IMR-90 (cell line): ENCODE measurements at regions not wholly inside any gene's neighbourhood (a gene's known extent, or its start where the extent isn't known, plus 50 kb on each side); places are given as distances from the start of the nearest gene placed in this dataset.

Source experiments
- ATAC-seq: fragments of 200-7000 bp; cut with Tn5 transposase; 2 replicates; pipeline ENCODE4 v1.9.1; 2020; ENCODE audit warnings: low read depth, mild to moderate bottlenecking, moderate library complexity
- BruUV-seq: library from RNA; stranded (reverse); fragments of 400-500 nt; replicated peaks from 2 replicates; lab custom pipeline; 2021; lab: Mats Ljungman, UMichigan
- CTCF ChIA-PET: fragments of 300-600 bp; formaldehyde crosslinking; extraction: SDS; loops from one replicate; lab custom pipeline; 2021; ENCODE audit warnings: antibody characterized with exemption; lab: Yijun Ruan, JAX
- POLR2A ChIA-PET: fragments of 300-600 bp; sonication (Branson Sonifier 250); formaldehyde crosslinking; loops from one replicate; lab custom pipeline; 2022; ENCODE audit warnings: antibody characterized with exemption; ENCODE audit not compliant: unreplicated experiment; lab: Charles Lee
- DNase-seq: peaks from one replicate; pipeline ENCODE4 v3.0.0; 2013
- H2AFZ ChIP-seq: replicated peaks from 2 replicates; pipeline ENCODE3; 2013; ENCODE audit warnings: low read length, mild to moderate bottlenecking; ENCODE audit not compliant: poor library complexity
- H2AK5ac ChIP-seq: 2 replicates; pipeline ENCODE4 v1.6.1; 2013; ENCODE audit warnings: low read depth, low read length, inconsistent platforms
- H2AK9ac ChIP-seq: replicated peaks from 2 replicates; pipeline ENCODE3; 2013; ENCODE audit warnings: mild to moderate bottlenecking, low read depth, low read length, moderate library complexity; ENCODE audit not compliant: poor library complexity
- H2BK120ac ChIP-seq: 2 replicates; pipeline ENCODE4 v1.6.1; 2013; ENCODE audit warnings: low read depth, low read length, inconsistent platforms
- H2BK15ac ChIP-seq: 3 replicates; pipeline ENCODE4 v1.6.1; 2013; ENCODE audit warnings: low read depth, low read length, inconsistent platforms
- H2BK20ac ChIP-seq: 2 replicates; pipeline ENCODE4 v1.6.1; 2013; ENCODE audit warnings: low read depth, mild to moderate bottlenecking, inconsistent platforms, low read length, moderate library complexity
- H2BK5ac ChIP-seq: 2 replicates; pipeline ENCODE4 v1.6.1; 2013; ENCODE audit warnings: mild to moderate bottlenecking, low read depth, low read length, inconsistent platforms; ENCODE audit not compliant: poor library complexity, severe bottlenecking
- H3K14ac ChIP-seq: replicated peaks from 2 replicates; pipeline ENCODE4 v1.6.1; 2013; ENCODE audit warnings: low read depth, low read length, inconsistent platforms
- H3K18ac ChIP-seq: 2 replicates; pipeline ENCODE4 v1.6.1; 2013; ENCODE audit warnings: low read depth, low read length, control low read depth
- H3K23ac ChIP-seq: 2 replicates; pipeline ENCODE4 v1.6.1; 2013; ENCODE audit warnings: low read depth, low read length, inconsistent platforms
- H3K27ac ChIP-seq: 2 replicates; pipeline ENCODE4 v1.5.1; 2013; ENCODE audit warnings: mild to moderate bottlenecking, control low read depth, low read length; ENCODE audit not compliant: insufficient read depth
- H3K27me3 ChIP-seq: 2 replicates; pipeline ENCODE4 v1.6.1; 2013; ENCODE audit warnings: low read length; ENCODE audit not compliant: control insufficient read depth, insufficient read depth
- H3K36me3 ChIP-seq: 2 replicates; pipeline ENCODE4 v1.6.1; 2013; ENCODE audit warnings: low read length, mixed read lengths; ENCODE audit not compliant: control insufficient read depth, insufficient read depth
- H3K4ac ChIP-seq: 2 replicates; pipeline ENCODE4 v1.6.1; 2013; ENCODE audit warnings: low read depth, low read length, inconsistent platforms
- H3K4me1 ChIP-seq: 2 replicates; pipeline ENCODE4 v1.6.1; 2013; ENCODE audit warnings: low read length, mixed read lengths; ENCODE audit not compliant: control insufficient read depth, insufficient read depth
- H3K4me2 ChIP-seq: 2 replicates; pipeline ENCODE4 v1.6.1; 2013; ENCODE audit warnings: low read depth, mild to moderate bottlenecking, control low read depth, low read length, moderate library complexity
- H3K4me3 ChIP-seq: 2 replicates; pipeline ENCODE4 v1.5.1; 2013; ENCODE audit warnings: low read depth, mild to moderate bottlenecking, control low read depth, low read length, moderate library complexity; ENCODE audit not compliant: insufficient read depth
- H3K56ac ChIP-seq: 2 replicates; pipeline ENCODE4 v1.6.1; 2013; ENCODE audit warnings: low read length, inconsistent platforms; ENCODE audit not compliant: insufficient read depth; ENCODE audit errors: extremely low read depth
- H3K79me1 ChIP-seq, 2 experiments: 2 replicates each; pipeline ENCODE4 v1.6.1; 2013; ENCODE audit warnings: low read length in 2 of 2, inconsistent platforms in 1 of 2, low read depth in 1 of 2
- H3K9ac ChIP-seq: 2 replicates; pipeline ENCODE4 v1.6.1; 2013; ENCODE audit warnings: low read depth, low read length, control low read depth
- H3K9me1 ChIP-seq: 2 replicates; pipeline ENCODE4 v1.6.1; 2013; ENCODE audit warnings: low read length, inconsistent platforms; ENCODE audit not compliant: insufficient read depth
- H3K9me3 ChIP-seq: 2 replicates; pipeline ENCODE4 v1.6.1; 2013; ENCODE audit warnings: low read length; ENCODE audit not compliant: control insufficient read depth, insufficient read depth
- H4K20me1 ChIP-seq: 2 replicates; pipeline ENCODE4 v1.6.1; 2013; ENCODE audit warnings: low read length, inconsistent platforms; ENCODE audit not compliant: insufficient read depth
- H4K5ac ChIP-seq: 2 replicates; pipeline ENCODE4 v1.6.1; 2013; ENCODE audit warnings: mild to moderate bottlenecking, low read depth, low read length, control low read depth
- H4K8ac ChIP-seq, 2 experiments: 2 replicates each; pipeline ENCODE4 v1.6.1; 2013; ENCODE audit warnings: low read depth in 2 of 2, low read length in 2 of 2, control low read depth in 1 of 2, inconsistent platforms in 1 of 2
- H4K91ac ChIP-seq: 2 replicates; pipeline ENCODE4 v1.6.1; 2013; ENCODE audit warnings: low read depth, low read length, inconsistent platforms; ENCODE audit not compliant: insufficient read depth
- BHLHE40 ChIP-seq: fragments of 150-350 bp; IDR thresholded peaks from 2 replicates; pipeline ENCODE4 v1.6.1; 2016; ENCODE audit warnings: mild to moderate bottlenecking, low read depth, low read length
- CEBPB ChIP-seq: IDR thresholded peaks from 2 replicates; pipeline ENCODE4 v1.6.1; 2012; ENCODE audit warnings: low read depth, low read length, improper control_type of control experiment
- CHD1 ChIP-seq: IDR thresholded peaks from 2 replicates; pipeline ENCODE4 v1.6.1; 2012; ENCODE audit warnings: low read depth, low read length, improper control_type of control experiment
- CTCF ChIP-seq: conservative IDR thresholded peaks from 2 replicates; pipeline ENCODE4 v1.5.1; 2012; ENCODE audit warnings: mild to moderate bottlenecking, low read depth, low read length, improper control_type of control experiment
- ELK1 ChIP-seq: fragments of 150-350 bp; IDR thresholded peaks from 2 replicates; pipeline ENCODE4 v1.6.1; 2016; ENCODE audit warnings: low read depth, mild to moderate bottlenecking, low read length, moderate library complexity, borderline replicate concordance
- FOS ChIP-seq: fragments of 150-350 bp; IDR thresholded peaks from 2 replicates; pipeline ENCODE4 v1.6.1; 2016; ENCODE audit warnings: low read depth, low read length
- MAZ ChIP-seq: IDR thresholded peaks from 2 replicates; pipeline ENCODE4 v1.6.1; 2012; ENCODE audit warnings: low read depth, mild to moderate bottlenecking, low read length, improper control_type of control experiment, moderate library complexity, borderline replicate concordance
- RAD21 ChIP-seq: IDR thresholded peaks from 2 replicates; pipeline ENCODE4 v1.6.1; 2012; ENCODE audit warnings: low read length, improper control_type of control experiment
- RCOR1 ChIP-seq: IDR thresholded peaks from 2 replicates; pipeline ENCODE4 v1.6.1; 2012; ENCODE audit warnings: mild to moderate bottlenecking, low read length, improper control_type of control experiment; ENCODE audit not compliant: insufficient replicate concordance
- RFX5 ChIP-seq: IDR thresholded peaks from 2 replicates; pipeline ENCODE4 v1.8.0; 2012; ENCODE audit warnings: low read depth, mild to moderate bottlenecking, low read length, moderate library complexity
- SMC3 ChIP-seq: fragments of 150-350 bp; IDR thresholded peaks from 2 replicates; pipeline ENCODE4 v1.6.1; 2016; ENCODE audit warnings: low read depth, mild to moderate bottlenecking, antibody characterized with exemption, low read length, moderate library complexity
- USF2 ChIP-seq: fragments of 150-350 bp; IDR thresholded peaks from 2 replicates; pipeline ENCODE4 v1.6.1; 2017; ENCODE audit warnings: mild to moderate bottlenecking, antibody characterized with exemption, low read length, low read depth
- WGBS, 2 experiments: methylation state at CpG; one replicate each; pipeline versions ENCODE4 v1.1.5 to v1.1.7; 2013; ENCODE audit warnings: missing lambda C conversion rate in 2 of 2; ENCODE audit not compliant: insufficient read length in 1 of 2; ENCODE audit errors: extremely low coverage in 2 of 2; 5-methylcytosine and 5-hydroxymethylcytosine counted together
- dilution Hi-C: fragments of 300-500 bp; cut with HindIII; formaldehyde crosslinking; loops from one replicate; pipeline ENCODE4 v1.14.3; 2018; ENCODE audit warnings: low sequenced_read_pairs; ENCODE audit not compliant: unreplicated experiment
- in situ Hi-C: fragments of 300-500 bp; cut with MboI; formaldehyde crosslinking; loops from 3 replicates; pipeline ENCODE4 v1.14.3; 2019; ENCODE audit warnings: low sequenced_read_pairs, inconsistent platforms, mixed read lengths
- intact Hi-C: fragments of 100-400 bp; cut with micrococcal nuclease; formaldehyde crosslinking; loops from 2 replicates; pipeline ENCODE4 v1.10.0; 2022

- dilution Hi-C loops (no loop called here), in situ Hi-C loops (no loop called here), intact Hi-C loops (loop anchor here (5.0 to 10.0 kb wide), 2 partner anchors 206 to 378 kb away; no protein-coding TSS in a partner anchor)
- peak overlapping the region; percentile 22; the same call in 1 of the 2 replicates for H3K9ac ChIP-seq
- peak overlapping the region; percentile 43; the same call in 1 of the 2 replicates for H3K4me2 ChIP-seq
- peak overlapping the region; percentile 72 for H3K4ac ChIP-seq
- POLR2A ChIA-PET: no interaction called here
- H4K8ac ChIP-seq: peak overlapping the region; percentile 79 to 98
- peak; percentile 62 for ATAC-seq
- H2BK120ac ChIP-seq: peak overlapping the region; percentile 100
- no peaks in the 10 kb centered on the region for H3K36me3 ChIP-seq
- H3K14ac ChIP-seq: peak overlapping the region; percentile 35
- no peak overlapping the region for H2AFZ ChIP-seq
- WGBS, 2 experiments: no CpG with 5 or more reads among the region's 7 CpGs
- peak overlapping the region; percentile 85 for H3K56ac ChIP-seq
- peak; percentile 85 for DNase-seq
- H3K27me3 ChIP-seq: no peaks in the 10 kb centered on the region
- H2BK5ac ChIP-seq: peak overlapping the region; percentile 100
- H2BK20ac ChIP-seq: peak overlapping the region; percentile 83
- peak overlapping the region; percentile 21 for H2AK9ac ChIP-seq
- H2AK5ac ChIP-seq: peak overlapping the region; percentile 46; the same call in 1 of the 2 replicates
- H4K20me1 ChIP-seq: no peaks in the 10 kb centered on the region
- H3K27ac ChIP-seq: peak overlapping the region; percentile 88
- CTCF ChIA-PET: no interaction called here
- H3K79me1 ChIP-seq: no peaks in the 10 kb centered on the region
- TF ChIP-seq ELK1 (no peak), RCOR1 (no peak), USF2 (no peak), CHD1 (peak; percentile 51; the same call in 1 of the 2 replicates), CTCF (no peak), RFX5 (no peak), BHLHE40 (peak; percentile 50; the same call in 1 of the 2 replicates), RAD21 (no peak), FOS (peak; percentile 80), SMC3 (no peak), MAZ (peak; percentile 79), CEBPB (peak; percentile 37; the same call in 1 of the 2 replicates)
- peaks cover 11% of the 10 kb centered on the region for H3K4me1 ChIP-seq
- peak overlapping the region; percentile 77 for H3K23ac ChIP-seq
- H3K4me3 ChIP-seq: no peak overlapping the region
- peak overlapping the region; percentile 35; the same call in 2 of the 3 replicates for H2BK15ac ChIP-seq
- H4K5ac ChIP-seq: peak overlapping the region; percentile 76; the same call in 1 of the 2 replicates
- BruUV-seq: no TSS peak
- H4K91ac ChIP-seq: peak overlapping the region; percentile 91
- peak overlapping the region; percentile 93; the same call in 1 of the 2 replicates for H3K18ac ChIP-seq
- no peaks in the 10 kb centered on the region for H3K9me3 ChIP-seq
- peaks cover 6% of the 10 kb centered on the region for H3K9me1 ChIP-seq
Measured at GRCh38 chr7:32163141-32163806, 93.1 kb upstream of the PDE1C start.
